22Rv1 (cell line): ENCODE measurements at regions not wholly inside any gene's neighbourhood (a gene's known extent, or its start where the extent isn't known, plus 50 kb on each side); places are given as distances from the start of the nearest gene placed in this dataset.
"Not testable (repeated sequence)": the region's sequence is repeated elsewhere in the genome, so short reads cannot be mapped to it uniquely, and the experiment has no call there.

Source experiments
- CTCF ChIP-seq: fragments of 450-650 bp; IDR thresholded peaks from 2 replicates; pipeline ENCODE4 v1.5.1; 2017; ENCODE audit warnings: mild to moderate bottlenecking
- ZFX ChIP-seq: fragments of 450-650 bp; IDR thresholded peaks from 2 replicates; pipeline ENCODE4 v1.6.1; 2017; ENCODE audit warnings: antibody characterized with exemption, borderline replicate concordance

- not testable (repeated sequence) for TF ChIP-seq CTCF, ZFX
Observed at GRCh38 chr6:26811486-26812116, 152.1 kb upstream of the ZNF322 start.
